H1 (cell line): ENCODE measurements at regions not wholly inside any gene's neighbourhood (a gene's known extent, or its start where the extent isn't known, plus 50 kb on each side); places are given as distances from the start of the nearest gene placed in this dataset.

Experiments
- CTCF ChIA-PET: fragments of 300-600 bp; sonication (Branson Sonifier 250); formaldehyde crosslinking; loops from one replicate; lab custom pipeline; 2021; ENCODE audit not compliant: partially characterized antibody; lab: Charles Lee
- POLR2A ChIA-PET: fragments of 300-600 bp; sonication (Branson Sonifier 250); formaldehyde crosslinking; loops from one replicate; lab custom pipeline; 2021; ENCODE audit warnings: inconsistent platforms; ENCODE audit not compliant: partially characterized antibody; lab: Charles Lee
- DNase-seq, 2 experiments: peaks; one replicate each; pipeline versions ENCODE4 v3.0.0 to v3.0.0-alpha.2; 2010 to 2022; ENCODE audit warnings: low spot score in 2 of 2, low read depth in 1 of 2, mixed read lengths in 1 of 2
- FAIRE-seq: peaks from 2 replicates; lab custom pipeline; 2011; peaks lifted over from hg19 to GRCh38; lab: Jason Lieb, UNC
- H2AFZ ChIP-seq: 2 replicates; pipeline ENCODE4 v1.8.1; 2012; ENCODE audit warnings: low read length, inconsistent platforms
- H2AK5ac ChIP-seq: 2 replicates; pipeline ENCODE4 v1.6.1; 2013; ENCODE audit warnings: low read depth, low read length
- H2BK120ac ChIP-seq: replicated peaks from 2 replicates; pipeline ENCODE3; 2013; ENCODE audit warnings: low read depth, low read length, inconsistent platforms
- H2BK12ac ChIP-seq: 2 replicates; pipeline ENCODE4 v1.6.1; 2013; ENCODE audit warnings: low read depth, low read length
- H2BK15ac ChIP-seq: 2 replicates; pipeline ENCODE4 v1.6.1; 2013; ENCODE audit warnings: low read length
- H2BK20ac ChIP-seq: 2 replicates; pipeline ENCODE4 v1.6.1; 2013; ENCODE audit warnings: low read length
- H2BK5ac ChIP-seq: 2 replicates; pipeline ENCODE4 v1.6.1; 2013; ENCODE audit warnings: low read depth, low read length
- H3K14ac ChIP-seq: 2 replicates; pipeline ENCODE4 v1.6.1; 2013; ENCODE audit warnings: inconsistent platforms; ENCODE audit not compliant: insufficient read length
- H3K18ac ChIP-seq: 2 replicates; pipeline ENCODE4 v1.6.1; 2013; ENCODE audit warnings: low read length; ENCODE audit errors: extremely low read depth
- H3K23ac ChIP-seq: 2 replicates; pipeline ENCODE4 v1.6.1; 2013; ENCODE audit warnings: inconsistent platforms; ENCODE audit not compliant: insufficient read length
- H3K23me2 ChIP-seq: 2 replicates; pipeline ENCODE4 v1.6.1; 2013; ENCODE audit warnings: low read depth, low read length
- H3K27ac ChIP-seq: 2 replicates; pipeline ENCODE4 v1.6.1; 2011; ENCODE audit warnings: low read depth, low read length, inconsistent platforms
- H3K27me3 ChIP-seq, 4 experiments: replicated peaks in 1 of 4; 1 replicate in 1 of 4; 2 replicates in 3 of 4; pipeline versions ENCODE4 v1.6.1 to v1.8.1; 2011 to 2013; ENCODE audit warnings: low read length in 3 of 4, mild to moderate bottlenecking in 3 of 4, inconsistent platforms in 2 of 4, mixed read lengths in 2 of 4, moderate library complexity in 1 of 4; ENCODE audit not compliant: control insufficient read depth in 3 of 4, insufficient read depth in 3 of 4; ENCODE audit errors: extremely low read depth in 1 of 4
- H3K36me3 ChIP-seq, 4 experiments: 2 replicates each; pipeline versions ENCODE4 v1.6.1 to v1.8.1; 2011 to 2013; ENCODE audit warnings: mild to moderate bottlenecking in 4 of 4, low read length in 3 of 4, moderate library complexity in 2 of 4, control low read depth in 1 of 4, inconsistent platforms in 1 of 4; ENCODE audit not compliant: insufficient read depth in 4 of 4, control insufficient read depth in 2 of 4
- H3K4ac ChIP-seq: replicated peaks from 2 replicates; pipeline ENCODE3; 2013; ENCODE audit warnings: low read length, low read depth, mixed read lengths, inconsistent platforms; ENCODE audit not compliant: insufficient read length
- H3K4me1 ChIP-seq, 4 experiments: replicated peaks in 1 of 4; 1 replicate in 1 of 4; 2 replicates in 3 of 4; pipeline versions ENCODE4 v1.6.1 to v1.8.1; 2011 to 2013; ENCODE audit warnings: low read length in 3 of 4, inconsistent platforms in 2 of 4, mixed read lengths in 1 of 4; ENCODE audit not compliant: insufficient read depth in 4 of 4, control insufficient read depth in 3 of 4
- H3K4me2 ChIP-seq, 2 experiments: 2 replicates each; pipeline versions ENCODE4 v1.6.1 to v1.8.1; 2011 to 2013; ENCODE audit warnings: low read depth in 2 of 2, low read length in 2 of 2, control low read depth in 1 of 2, inconsistent platforms in 1 of 2, mild to moderate bottlenecking in 1 of 2; ENCODE audit not compliant: insufficient read depth in 1 of 2
- H3K4me3 ChIP-seq, 4 experiments: fragments of 200-600, 300-600 bp in 1 of 4; sonication (generic), shearing (Covaris generic), sonication (Bioruptor Twin) in 1 of 4; 2 replicates each; pipeline versions ENCODE4 v1.5.1 to v1.8.1; 2011 to 2016; ENCODE audit warnings: low read length in 4 of 4, low read depth in 3 of 4, control low read depth in 2 of 4, inconsistent platforms in 2 of 4, mild to moderate bottlenecking in 2 of 4, mixed read lengths in 1 of 4, moderate library complexity in 1 of 4; ENCODE audit not compliant: insufficient read depth in 2 of 4; ENCODE audit errors: extremely low read depth in 1 of 4
- H3K56ac ChIP-seq: replicated peaks from 2 replicates; pipeline ENCODE3; 2013; ENCODE audit warnings: low read depth, mild to moderate bottlenecking, mixed read lengths, low read length, inconsistent platforms; ENCODE audit not compliant: insufficient read length
- H3K79me1 ChIP-seq: 2 replicates; pipeline ENCODE4 v1.6.1; 2013; ENCODE audit warnings: low read depth, low read length, control low read depth
- H3K79me2 ChIP-seq, 2 experiments: 2 replicates each; pipeline versions ENCODE4 v1.6.1 to v1.8.1; 2012 to 2013; ENCODE audit warnings: low read length in 2 of 2, mild to moderate bottlenecking in 2 of 2, inconsistent platforms in 1 of 2; ENCODE audit not compliant: insufficient read depth in 2 of 2, control insufficient read depth in 1 of 2
- H3K9ac ChIP-seq, 4 experiments: replicated peaks in 1 of 4; 1 replicate in 1 of 4; 2 replicates in 3 of 4; pipeline versions ENCODE4 v1.6.1 to v1.8.1; 2011 to 2013; ENCODE audit warnings: low read depth in 3 of 4, low read length in 3 of 4, control low read depth in 2 of 4, mild to moderate bottlenecking in 2 of 4, moderate library complexity in 2 of 4, inconsistent platforms in 1 of 4; ENCODE audit errors: extremely low read depth in 1 of 4
- H3K9me3 ChIP-seq, 2 experiments: 2 replicates each; pipeline versions ENCODE4 v1.6.1 to v1.8.1; 2012 to 2013; ENCODE audit warnings: mild to moderate bottlenecking in 2 of 2, moderate library complexity in 2 of 2, control low read depth in 1 of 2, inconsistent platforms in 1 of 2, low read depth in 1 of 2, low read length in 1 of 2, mixed read lengths in 1 of 2; ENCODE audit not compliant: insufficient read depth in 2 of 2
- H4K20me1 ChIP-seq, 2 experiments: replicated peaks in 1 of 2; 2 replicates each; pipeline versions ENCODE3 to v1.8.1; 2011 to 2013; ENCODE audit warnings: inconsistent platforms in 2 of 2, low read length in 2 of 2, mild to moderate bottlenecking in 1 of 2; ENCODE audit not compliant: insufficient read depth in 2 of 2, control insufficient read depth in 1 of 2
- H4K5ac ChIP-seq: 2 replicates; pipeline ENCODE4 v1.6.1; 2013; ENCODE audit warnings: low read length, low read depth, mixed read lengths, inconsistent platforms; ENCODE audit not compliant: insufficient read length
- H4K8ac ChIP-seq: 2 replicates; pipeline ENCODE4 v1.8.0; 2013; ENCODE audit warnings: mild to moderate bottlenecking, moderate library complexity, low read length, inconsistent platforms; ENCODE audit not compliant: insufficient read depth; ENCODE audit errors: extremely low read depth
- H4K91ac ChIP-seq: replicated peaks from 2 replicates; pipeline ENCODE3; 2013; ENCODE audit warnings: low read length, mixed read lengths, inconsistent platforms; ENCODE audit not compliant: insufficient read length
- BRCA1 ChIP-seq: IDR thresholded peaks from 2 replicates; pipeline ENCODE4 v1.6.1; 2012; ENCODE audit warnings: low read depth, low read length, improper control_type of control experiment
- CBX5 ChIP-seq: fragments of 300-800, 300-1000 bp; sonication (generic); IDR thresholded peaks from 2 replicates; pipeline ENCODE4 v1.7.1; 2016; ENCODE audit warnings: antibody characterized with exemption, low read length, low read depth
- CTCF ChIP-seq, 3 experiments: IDR thresholded peaks; 1 replicate in 2 of 3; 2 replicates in 1 of 3; pipeline versions ENCODE4 v1.5.1 to v1.6.1; 2011; ENCODE audit warnings: low read length in 3 of 3, mild to moderate bottlenecking in 3 of 3, inconsistent platforms in 2 of 3, low read depth in 1 of 3, moderate library complexity in 1 of 3; ENCODE audit not compliant: insufficient read depth in 1 of 3; ENCODE audit errors: control extremely low read depth in 1 of 3
- GTF2F1 ChIP-seq: IDR thresholded peaks from 2 replicates; pipeline ENCODE4 v1.6.1; 2012; ENCODE audit warnings: low read depth, low read length, improper control_type of control experiment, borderline replicate concordance
- NANOG ChIP-seq: IDR thresholded peaks from 2 replicates; pipeline ENCODE4 v1.6.1; 2011; ENCODE audit warnings: low read length, low read depth, mild to moderate bottlenecking, inconsistent platforms; ENCODE audit not compliant: insufficient read depth, poor library complexity, severe bottlenecking
- RAD21 ChIP-seq, 2 experiments: IDR thresholded peaks in 1 of 2; conservative IDR thresholded peaks in 1 of 2; 2 replicates each; pipeline ENCODE4 v1.6.1; 2011; ENCODE audit warnings: low read depth in 2 of 2, low read length in 2 of 2, improper control_type of control experiment in 1 of 2, inconsistent platforms in 1 of 2, mild to moderate bottlenecking in 1 of 2, moderate library complexity in 1 of 2
- TAF1 ChIP-seq: IDR thresholded peaks from 2 replicates; pipeline ENCODE4 v1.6.1; 2011; ENCODE audit warnings: mild to moderate bottlenecking, low read depth, low read length
- ZNF274 ChIP-seq: IDR thresholded peaks from 2 replicates; pipeline ENCODE4 v1.7.0; 2012; ENCODE audit warnings: low read length, borderline replicate concordance; ENCODE audit errors: extremely low read depth
- WGBS, 2 experiments: shearing (Covaris generic) in 1 of 2; methylation state at CpG; one replicate each; pipeline versions ENCODE4 v1.1.6 to v1.1.7; 2013 to 2015; ENCODE audit warnings: low lambda C conversion rate in 2 of 2, mixed read lengths in 2 of 2, inconsistent platforms in 1 of 2, low coverage in 1 of 2, missing lambda C conversion rate in 1 of 2; ENCODE audit not compliant: insufficient replicate concordance in 2 of 2, insufficient coverage in 1 of 2, insufficient read length in 1 of 2; ENCODE audit errors: extremely low coverage in 1 of 2, missing lambda C conversion rate in 1 of 2; 5-methylcytosine and 5-hydroxymethylcytosine counted together

- Histone ChIP-seq H2BK20ac (no peak overlapping the region), H3K9me3 (no peaks in the 10 kb centered on the region), H3K27ac (no peak overlapping the region), H3K18ac (no peak overlapping the region), H2AK5ac (no peak overlapping the region), H2BK5ac (no peak overlapping the region), H3K4me2 (no peak overlapping the region), H2BK15ac (no peak overlapping the region), H4K91ac (no peak overlapping the region), H4K20me1 (no peaks in the 10 kb centered on the region), H4K8ac (no peak overlapping the region), H3K27me3 (no peaks in the 10 kb centered on the region), H3K4me1 (no peaks in the 10 kb centered on the region), H3K23ac (no peak overlapping the region), H3K23me2 (no peaks in the 10 kb centered on the region), H3K79me1 (no peaks in the 10 kb centered on the region), H3K4me3 (no peak overlapping the region), H3K36me3 (no peaks in the 10 kb centered on the region), H3K79me2 (no peaks in the 10 kb centered on the region), H3K14ac (no peak overlapping the region), H3K56ac (no peak overlapping the region), H2BK120ac (no peak overlapping the region), H2AFZ (no peak overlapping the region), H4K5ac (no peak overlapping the region), H3K4ac (no peak overlapping the region), H2BK12ac (no peak overlapping the region), H3K9ac (no peak overlapping the region)
- 94% methylated on average over 3 of the region's 3 CpGs; no CpG with 5 or more reads in 1 of the 2 experiments for WGBS, 2 experiments
- no peak for DNase-seq
- no peak for FAIRE-seq
- no peak for TF ChIP-seq CBX5
- no peak for TF ChIP-seq BRCA1
- no peak for TF ChIP-seq ZNF274
- no peak for TF ChIP-seq NANOG
- TF ChIP-seq GTF2F1, result no peak
- peak in 1 of 3 experiments; percentile 17; a peak in 1 of 4 replicates for TF ChIP-seq CTCF (IDR thresholded peaks at IDR 0.05; ENCODE audit: control extremely low read depth in 1 of 3, insufficient read depth in 1 of 3, low read depth in 1 of 3, low read length in 3 of 3)
- TF ChIP-seq RAD21 (IDR thresholded peaks at IDR 0.05 in 1 of 2, conservative IDR thresholded peaks at IDR 0.05 in 1 of 2; ENCODE audit: low read depth in 2 of 2, low read length in 2 of 2), result peak; percentile 60 to 61
- no peak for TF ChIP-seq TAF1
- CTCF ChIA-PET, result interaction anchor here (0.6 to 1.5 kb wide), 8 partner anchors 9 to 1295 kb away, joined by 3 read pairs; no protein-coding TSS in a partner anchor
- POLR2A ChIA-PET, result no interaction called here
Observed at GRCh38 chr13:80923907-80924306, 583.0 kb upstream of the SPRY2 start.
